Neural progenitor cell (in vitro differentiated cells): ENCODE measurements at regions not wholly inside any gene's neighbourhood (a gene's known extent, or its start where the extent isn't known, plus 50 kb on each side); places are given as distances from the start of the nearest gene placed in this dataset.

Source experiments
- EZH2 ChIP-seq: fragments of 200-600 bp; sonication (generic); IDR thresholded peaks from 2 replicates; pipeline ENCODE4 v1.6.1; 2017; ENCODE audit warnings: antibody characterized with exemption, mild to moderate bottlenecking, moderate library complexity
- EZH2phosphoT487 ChIP-seq: fragments of 200-600 bp; sonication (generic); IDR thresholded peaks from 2 replicates; pipeline ENCODE4 v1.6.1; 2017; ENCODE audit warnings: antibody characterized with exemption
- TF ChIP-seq, protein P1 (sequence below): fragments of 200-600 bp; sonication (generic); IDR thresholded peaks from 2 replicates; pipeline ENCODE4 v1.5.1; 2017; ENCODE audit warnings: antibody characterized with exemption, mild to moderate bottlenecking

DNA sequence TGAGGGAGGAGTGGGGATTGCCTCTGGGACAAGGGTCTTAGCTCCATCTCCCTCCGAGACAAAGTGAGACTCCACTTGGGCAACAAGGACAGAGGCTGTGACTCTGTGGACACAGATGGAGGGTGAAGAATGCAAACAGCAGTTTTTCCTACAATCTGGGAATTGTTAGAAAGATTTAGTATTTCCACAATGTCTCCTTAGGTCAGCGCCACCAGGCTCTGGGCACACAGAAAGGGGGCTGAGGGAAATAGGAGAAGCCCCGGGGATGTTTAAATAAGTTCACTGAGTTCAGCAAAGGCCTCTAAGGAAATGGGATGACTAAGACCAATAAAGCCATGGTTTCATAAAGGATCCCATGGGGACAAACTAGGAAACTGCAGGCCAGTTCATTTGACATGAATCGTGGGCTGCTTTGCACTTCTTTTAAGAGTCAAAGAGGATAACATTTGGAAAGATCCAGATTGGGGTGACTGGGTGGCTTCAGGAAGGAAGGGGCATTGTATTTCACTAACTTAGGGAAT lies 219.8 kb upstream of the GLI3 start:
- TF ChIP-seq, protein P1, sequence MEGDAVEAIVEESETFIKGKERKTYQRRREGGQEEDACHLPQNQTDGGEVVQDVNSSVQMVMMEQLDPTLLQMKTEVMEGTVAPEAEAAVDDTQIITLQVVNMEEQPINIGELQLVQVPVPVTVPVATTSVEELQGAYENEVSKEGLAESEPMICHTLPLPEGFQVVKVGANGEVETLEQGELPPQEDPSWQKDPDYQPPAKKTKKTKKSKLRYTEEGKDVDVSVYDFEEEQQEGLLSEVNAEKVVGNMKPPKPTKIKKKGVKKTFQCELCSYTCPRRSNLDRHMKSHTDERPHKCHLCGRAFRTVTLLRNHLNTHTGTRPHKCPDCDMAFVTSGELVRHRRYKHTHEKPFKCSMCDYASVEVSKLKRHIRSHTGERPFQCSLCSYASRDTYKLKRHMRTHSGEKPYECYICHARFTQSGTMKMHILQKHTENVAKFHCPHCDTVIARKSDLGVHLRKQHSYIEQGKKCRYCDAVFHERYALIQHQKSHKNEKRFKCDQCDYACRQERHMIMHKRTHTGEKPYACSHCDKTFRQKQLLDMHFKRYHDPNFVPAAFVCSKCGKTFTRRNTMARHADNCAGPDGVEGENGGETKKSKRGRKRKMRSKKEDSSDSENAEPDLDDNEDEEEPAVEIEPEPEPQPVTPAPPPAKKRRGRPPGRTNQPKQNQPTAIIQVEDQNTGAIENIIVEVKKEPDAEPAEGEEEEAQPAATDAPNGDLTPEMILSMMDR: no peak
- TF ChIP-seq EZH2 (no peak), EZH2phosphoT487 (no peak)
